ENCODE measurements at regions not wholly inside any gene's neighbourhood (a gene's known extent, or its start where the extent isn't known, plus 50 kb on each side); places are given as distances from the start of the nearest gene placed in this dataset.
"Not testable (repeated sequence)": the region's sequence is repeated elsewhere in the genome, so short reads cannot be mapped to it uniquely, and the experiment has no call there.

DNA sequence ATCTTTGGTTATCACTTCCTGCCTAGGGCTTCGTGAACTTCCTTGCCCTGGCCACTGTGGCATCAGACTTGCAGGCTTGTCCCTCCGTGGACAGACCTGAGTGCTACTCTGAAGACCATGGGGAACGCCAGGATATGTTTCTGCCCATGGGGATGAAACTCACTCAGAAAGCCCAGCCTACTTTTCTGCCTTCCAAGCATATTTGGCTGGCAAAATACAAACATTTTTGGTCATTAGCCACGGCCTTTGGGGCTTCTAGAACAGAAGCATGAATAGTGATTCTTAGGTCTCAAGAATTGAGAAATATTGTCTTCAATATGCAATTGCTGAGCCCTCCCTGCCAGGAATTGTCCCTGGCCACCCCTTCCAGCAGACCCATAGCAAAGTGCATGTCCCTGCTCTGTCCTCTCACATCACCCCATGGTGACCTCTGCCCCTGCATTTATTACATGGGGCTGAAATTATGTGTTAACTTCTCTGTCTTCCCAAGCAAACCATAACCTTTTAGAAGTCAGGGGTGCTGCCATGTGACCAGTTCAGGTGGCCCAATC lies 152.4 kb downstream of the OSR1 start:
- DNase-seq = no peak

DNA sequence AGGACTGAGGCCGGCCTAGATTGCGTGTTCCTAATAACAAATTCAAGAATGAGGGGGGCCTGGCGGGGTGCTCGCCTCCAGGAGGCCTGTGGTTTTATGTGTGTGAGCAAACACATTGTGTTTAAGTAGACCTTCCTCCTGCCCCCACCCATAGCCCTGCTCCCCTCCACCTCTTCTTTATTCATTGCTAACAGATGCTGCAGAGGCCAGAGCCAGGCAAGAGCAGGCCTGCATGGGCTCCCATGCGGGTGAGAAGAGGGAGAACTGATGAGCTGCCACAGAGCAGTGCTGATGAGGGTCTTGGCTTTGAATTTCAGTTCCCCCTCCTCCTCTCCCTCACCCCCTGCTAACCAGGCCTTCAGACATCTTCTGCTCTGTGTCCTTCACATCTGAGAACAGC lies 154.6 kb downstream of the OSR1 start:
- DNase-seq = no peak

DNA sequence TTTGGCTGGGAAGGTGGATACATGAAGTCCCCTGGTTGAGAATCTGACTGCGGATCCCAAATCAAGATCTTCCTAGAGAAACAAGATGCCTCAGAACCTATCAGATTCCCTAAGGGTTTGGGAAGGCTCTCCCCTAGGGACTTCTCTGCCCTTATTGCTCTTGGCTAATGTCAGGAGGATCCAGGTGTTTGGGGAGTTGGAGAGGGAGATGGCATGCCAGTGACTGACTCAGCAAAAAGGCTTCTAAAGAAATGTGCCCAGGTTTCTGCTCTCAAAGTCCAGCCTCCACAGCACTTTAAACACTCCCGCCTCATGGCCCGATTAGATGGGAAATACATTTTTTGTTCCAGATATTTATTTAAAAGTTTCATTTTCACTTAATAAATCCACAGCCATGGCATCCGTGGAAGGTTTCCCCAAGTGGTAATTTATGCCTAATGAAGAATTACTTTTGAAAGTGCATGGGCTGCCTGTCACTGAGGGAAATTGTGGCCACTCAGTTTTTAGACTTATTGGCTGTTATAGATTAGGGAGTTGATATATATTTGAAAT lies 156.4 kb downstream of the OSR1 start:
- no peak for DNase-seq

DNA sequence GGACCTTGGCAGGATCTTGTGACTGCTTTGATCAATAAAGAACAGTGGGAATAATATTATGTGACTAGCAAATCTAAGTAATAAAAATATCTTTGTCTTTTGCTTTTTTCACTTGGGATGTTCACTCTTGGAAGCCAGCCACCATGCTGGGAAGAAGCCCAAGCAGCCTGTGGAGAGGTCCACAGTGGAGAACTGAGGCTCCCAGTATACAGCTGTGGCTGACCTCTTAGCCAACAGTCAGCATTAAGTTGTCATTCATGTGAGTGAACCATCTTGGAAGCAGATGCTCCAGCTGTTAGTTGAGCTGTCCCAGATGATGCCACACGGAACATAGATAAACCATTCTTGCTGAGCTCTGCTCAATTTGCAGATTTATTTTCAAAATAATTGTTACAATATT lies 160.0 kb downstream of the OSR1 start:
- DNase-seq = peak in 6 of 58 donors; percentile 2 to 29 (median 8)

DNA sequence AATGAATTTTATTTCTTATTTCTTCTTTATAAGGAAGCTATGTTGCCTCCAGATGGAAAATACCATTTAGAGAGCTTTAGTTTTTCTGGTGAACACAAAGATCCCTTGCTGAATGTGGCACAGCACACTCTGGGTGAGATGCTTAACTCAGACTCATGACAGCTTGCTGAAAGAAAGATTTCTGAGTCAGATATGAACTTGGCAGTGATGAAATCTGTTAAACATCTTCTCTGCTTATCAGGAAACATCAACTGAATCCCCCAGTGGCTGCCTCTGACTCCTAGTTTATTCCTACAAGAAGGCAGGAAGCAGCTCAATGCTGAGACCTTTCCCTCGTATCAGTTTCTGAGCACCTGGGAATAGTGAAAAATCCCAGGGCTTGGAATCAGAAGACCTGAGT lies 162.8 kb downstream of the OSR1 start:
- DNase-seq = peak in 1 of 58 donors; percentile 16

DNA sequence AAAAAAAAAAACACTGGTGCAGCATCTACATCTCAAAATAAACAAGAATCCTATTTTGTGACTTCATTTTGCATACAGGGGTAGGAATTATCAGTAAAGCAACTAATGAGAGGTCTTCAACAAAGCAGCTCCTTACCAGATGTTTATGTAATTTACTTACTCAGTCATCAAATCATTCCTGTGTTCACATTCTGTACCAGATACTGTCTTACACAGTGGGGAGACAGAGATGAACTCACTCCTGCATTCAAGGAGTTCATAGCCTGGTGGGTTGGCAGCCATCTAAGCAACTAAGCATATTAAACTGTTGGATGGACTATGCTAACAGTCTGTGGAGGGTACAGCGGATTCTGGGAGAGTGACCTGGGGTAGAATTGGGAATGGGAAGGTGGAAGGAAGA lies 169.0 kb downstream of the OSR1 start:
- no peak for DNase-seq

DNA sequence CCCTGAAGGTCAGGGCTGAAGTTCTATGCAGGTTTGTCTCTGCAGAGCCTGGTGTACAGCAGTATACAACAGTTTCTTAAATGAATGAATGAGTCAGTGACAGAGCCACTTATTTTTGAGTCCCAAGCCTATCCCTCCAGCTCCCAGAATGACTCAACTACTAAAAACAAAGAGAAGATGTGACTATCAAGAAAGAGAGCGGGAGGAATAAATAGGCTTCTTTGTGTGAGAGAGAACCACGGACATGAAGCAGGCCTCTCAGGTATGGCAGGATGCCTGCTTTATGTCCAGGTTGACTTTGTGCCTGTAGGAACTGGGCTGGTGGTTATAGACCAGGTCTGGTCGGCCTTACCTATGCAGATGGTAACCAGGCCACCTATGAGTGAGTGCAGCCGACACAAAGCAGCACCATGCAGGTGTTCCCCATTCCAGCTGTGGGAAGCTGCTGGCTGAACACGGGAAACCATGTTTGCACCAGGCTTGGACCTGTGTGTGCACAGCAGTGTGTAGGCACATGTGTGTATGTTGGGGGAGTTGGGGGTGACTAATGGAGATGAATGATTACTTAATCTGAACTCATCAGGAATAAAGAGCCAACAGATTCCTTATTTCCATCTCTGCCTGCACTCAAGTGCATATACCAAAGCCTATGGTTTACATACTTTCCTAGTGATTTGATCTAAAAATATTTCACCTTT lies 171.0 kb downstream of the OSR1 start:
- DNase-seq = no peak

DNA sequence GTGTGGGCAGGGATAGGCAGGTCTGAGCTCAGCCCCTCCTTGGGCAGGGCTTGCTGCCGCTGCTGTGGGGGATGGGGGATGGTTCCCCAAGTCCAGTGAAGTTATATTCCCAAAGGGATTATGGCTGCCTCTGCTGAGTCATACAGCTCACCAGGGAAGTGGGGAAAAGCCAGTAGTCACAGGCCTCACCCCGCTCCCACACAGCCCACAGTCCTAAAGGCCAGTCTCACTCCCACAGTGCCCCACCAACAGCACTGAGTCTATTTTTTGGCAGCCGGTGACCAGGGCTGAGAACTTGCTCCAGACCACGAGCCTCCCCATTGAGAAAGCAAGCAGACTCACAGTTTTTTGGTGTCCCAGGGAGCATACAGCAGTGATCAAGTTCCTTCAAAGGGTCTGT lies 173.3 kb downstream of the OSR1 start:
- DNase-seq = no peak

DNA sequence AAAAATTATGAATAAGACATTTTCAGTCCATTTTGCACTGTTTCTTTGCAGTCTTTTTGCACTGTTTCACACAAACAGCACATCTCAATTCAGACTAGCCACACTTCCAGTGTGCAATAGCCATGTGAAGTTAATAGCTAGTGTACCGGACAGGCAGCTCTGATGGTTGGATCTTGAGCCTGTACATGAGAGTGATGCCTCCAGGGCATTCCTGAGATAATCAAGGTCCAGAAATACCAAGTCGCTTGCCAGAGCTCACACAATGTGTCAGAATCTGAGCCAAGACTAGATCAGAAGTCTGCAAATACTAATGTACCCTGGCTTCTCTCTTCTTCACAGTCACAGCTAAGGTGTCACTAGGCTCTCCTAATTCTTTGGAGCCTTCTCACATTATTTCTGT lies 180.2 kb downstream of the OSR1 start:
- no peak for DNase-seq

DNA sequence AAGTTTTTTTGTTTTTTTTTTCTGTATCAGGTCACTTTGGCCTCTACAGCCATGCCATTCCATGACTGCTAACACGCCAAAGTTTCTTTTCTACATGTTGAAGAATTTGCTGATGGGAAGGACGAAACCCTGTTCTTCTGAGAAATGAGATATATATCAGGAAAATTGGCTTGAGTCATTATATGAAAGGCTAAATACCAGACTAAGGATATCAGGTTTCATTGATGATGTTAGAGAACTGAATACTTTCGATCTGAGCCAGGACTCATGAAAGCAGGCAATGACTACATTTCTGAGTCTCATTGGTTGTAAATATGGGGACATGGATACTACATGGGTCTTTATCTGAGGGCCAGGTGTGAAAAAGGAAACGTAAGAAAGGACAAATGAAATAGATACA lies 181.4 kb downstream of the OSR1 start:
- no peak for DNase-seq

DNA sequence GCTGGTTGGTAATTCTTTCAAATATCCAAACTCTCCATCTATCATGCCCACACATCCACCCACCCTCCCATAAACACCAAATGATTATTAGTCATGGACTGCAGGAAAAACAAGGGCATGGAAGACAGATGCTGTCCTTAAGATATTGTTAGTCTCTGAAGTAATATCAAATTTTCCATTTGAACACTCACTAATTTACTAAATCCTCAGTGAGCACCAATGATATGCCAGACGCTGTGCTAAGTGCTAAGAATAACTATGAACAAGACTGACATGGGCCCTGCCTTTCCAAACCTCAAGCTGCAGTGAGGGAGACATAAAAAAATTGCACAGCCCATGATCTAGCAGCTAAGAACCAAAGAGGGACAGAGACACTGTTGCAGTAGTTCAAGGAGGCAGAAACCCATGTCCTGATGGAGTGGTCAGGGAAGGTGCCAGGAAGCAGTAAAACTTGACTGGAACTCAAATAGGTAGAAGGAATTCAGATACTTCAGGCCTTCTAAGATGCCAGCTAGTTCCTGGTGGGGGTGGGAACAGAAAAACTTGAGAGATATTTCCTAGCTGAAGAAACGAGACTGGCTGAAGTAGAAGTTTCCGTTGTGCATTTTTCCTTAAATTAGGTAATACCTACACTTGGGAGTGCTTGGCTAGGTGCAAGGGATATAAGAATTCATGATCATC lies 182.1 kb downstream of the OSR1 start:
- DNase-seq = no peak

DNA sequence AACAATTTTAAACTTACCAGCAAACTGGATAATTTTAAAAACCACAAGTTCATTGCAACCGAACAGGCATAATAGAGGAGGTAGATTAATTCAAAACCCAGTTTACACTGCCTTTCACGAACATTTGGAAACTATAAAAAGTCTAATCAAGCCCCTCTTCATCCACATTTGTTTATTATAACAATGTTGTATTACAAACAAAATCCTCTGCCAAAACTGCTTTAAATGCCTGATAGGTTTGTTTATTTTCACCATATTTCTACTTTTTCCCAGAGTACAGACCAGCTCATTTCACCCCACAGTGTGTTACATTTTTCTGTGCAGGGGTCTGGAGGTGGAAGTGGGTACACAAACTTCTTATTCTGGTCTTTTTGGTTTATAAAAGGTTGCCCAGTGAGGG lies 184.2 kb downstream of the OSR1 start:
- DNase-seq = no peak

DNA sequence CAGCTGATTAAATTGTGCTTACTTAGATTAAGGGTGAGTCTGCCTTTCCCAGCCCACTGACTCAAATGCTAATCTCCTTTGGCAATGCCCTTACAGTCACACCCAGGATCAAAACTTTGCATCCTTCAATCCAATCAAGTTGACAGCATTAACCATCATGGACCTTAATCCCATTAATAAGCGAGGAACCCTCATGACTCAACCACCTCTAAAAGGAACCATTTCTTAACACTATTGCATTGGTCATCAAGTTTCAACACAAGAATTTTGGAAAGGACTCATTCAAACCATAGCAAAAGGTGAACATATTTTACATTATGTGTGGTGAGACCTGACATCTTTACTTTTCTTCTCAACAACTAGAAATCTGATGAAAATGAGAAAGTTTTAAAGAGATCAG lies 187.0 kb downstream of the OSR1 start:
- no peak for DNase-seq

DNA sequence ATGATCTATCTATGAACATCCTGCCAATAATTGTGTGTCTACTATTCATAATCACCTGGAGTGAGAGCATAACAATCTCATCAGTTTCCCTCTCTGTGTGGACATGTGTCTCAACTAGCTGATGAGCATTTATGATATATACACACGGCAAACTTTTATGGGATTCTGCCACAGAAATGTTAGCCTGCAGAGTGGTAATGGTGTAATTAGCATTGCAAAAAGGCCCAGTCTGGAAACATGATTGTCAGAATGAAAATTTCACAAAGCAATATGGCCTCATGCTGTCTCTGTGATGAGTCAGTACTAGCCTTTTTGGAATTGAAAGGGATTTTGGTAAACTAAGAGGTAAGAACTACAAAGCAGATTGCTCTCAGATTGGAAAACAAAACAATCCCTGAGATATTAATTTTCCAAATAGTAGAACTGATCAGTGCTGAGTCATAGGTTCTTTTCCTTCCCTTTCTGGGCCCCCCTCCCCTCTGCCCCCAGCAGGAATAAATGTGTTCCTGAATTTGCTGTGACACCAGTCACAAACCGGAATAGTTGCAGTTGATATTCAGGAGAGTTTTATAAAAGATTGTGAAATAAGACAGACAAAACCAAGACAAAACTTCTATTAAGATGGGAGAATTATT lies 189.2 kb downstream of the OSR1 start:
- DNase-seq = no peak

DNA sequence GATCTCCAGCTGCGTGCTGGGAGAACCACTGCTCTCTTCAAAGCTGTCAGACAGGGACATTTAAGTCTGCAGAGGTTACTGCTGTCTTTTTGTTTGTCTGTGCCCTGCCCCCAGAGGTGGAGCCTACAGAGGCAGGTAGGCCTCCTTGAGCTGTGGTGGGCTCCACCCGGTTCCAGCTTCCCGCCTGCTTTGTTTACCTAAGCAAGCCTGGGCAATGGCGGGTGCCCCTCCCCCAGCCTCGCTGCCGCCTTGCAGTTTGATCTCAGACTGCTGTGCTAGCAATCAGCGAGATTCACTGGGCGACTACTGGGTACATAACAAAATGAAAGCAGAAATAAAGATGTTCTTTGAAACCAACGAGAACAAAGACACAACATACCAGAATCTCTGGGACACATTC lies 194.3 kb downstream of the OSR1 start:
- DNase-seq = not testable (repeated sequence)

DNA sequence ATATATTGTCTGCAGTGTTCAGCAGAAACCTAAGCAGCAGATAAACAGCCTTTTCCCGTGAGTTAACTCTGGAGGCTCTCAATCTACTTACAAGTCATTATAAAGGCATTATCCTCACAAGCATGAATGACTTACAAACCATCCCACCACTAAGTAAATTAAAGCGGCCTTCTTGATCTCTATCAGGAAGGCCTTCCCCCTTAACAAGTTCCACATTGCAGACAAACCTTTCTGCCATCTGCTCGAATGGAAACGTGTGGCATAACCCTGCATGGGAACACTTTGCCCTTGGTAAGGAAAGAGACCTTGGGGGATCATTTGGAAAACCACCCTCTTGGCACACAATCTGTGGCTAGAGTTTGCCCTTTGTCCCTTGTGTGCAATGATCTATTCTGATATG lies 199.5 kb downstream of the OSR1 start:
- no peak for DNase-seq

DNA sequence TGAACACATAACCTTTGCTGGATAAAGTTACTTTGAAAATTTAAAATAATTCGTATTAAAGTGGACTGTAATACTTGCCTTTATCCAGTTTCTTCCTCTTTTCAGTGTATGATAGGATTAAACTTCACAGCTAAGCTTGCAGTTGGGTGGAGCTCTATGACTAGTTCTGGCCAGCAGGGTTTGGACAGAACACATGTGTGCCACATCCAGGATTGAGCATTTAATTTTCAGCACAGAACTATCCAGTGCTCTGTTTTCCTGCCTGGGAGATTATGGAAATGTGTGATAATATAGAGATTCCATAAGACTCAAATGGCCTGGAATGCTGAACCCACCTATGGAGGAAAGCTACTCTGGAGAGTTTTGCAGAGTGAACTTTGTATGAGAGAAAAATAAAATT lies 200.2 kb downstream of the OSR1 start:
- no peak for DNase-seq

DNA sequence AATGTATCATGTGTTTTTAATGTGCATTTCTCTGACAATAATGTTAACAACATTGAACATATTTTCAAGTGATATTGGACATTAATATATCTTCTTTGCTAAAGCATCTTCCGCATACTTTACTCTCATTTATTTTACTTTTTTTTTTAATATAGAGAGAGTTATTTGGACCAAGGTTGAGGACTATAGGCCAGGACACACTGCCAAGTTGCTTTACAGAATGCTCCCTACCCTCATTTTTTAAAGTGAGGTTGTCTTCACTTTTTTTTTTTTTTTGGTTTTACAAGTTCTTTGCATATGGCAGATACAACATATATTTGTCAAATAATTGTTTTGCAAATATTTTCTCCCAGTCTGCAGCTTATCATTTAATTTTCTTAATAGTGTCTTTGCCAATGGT lies 201.8 kb downstream of the OSR1 start:
- DNase-seq = no peak

DNA sequence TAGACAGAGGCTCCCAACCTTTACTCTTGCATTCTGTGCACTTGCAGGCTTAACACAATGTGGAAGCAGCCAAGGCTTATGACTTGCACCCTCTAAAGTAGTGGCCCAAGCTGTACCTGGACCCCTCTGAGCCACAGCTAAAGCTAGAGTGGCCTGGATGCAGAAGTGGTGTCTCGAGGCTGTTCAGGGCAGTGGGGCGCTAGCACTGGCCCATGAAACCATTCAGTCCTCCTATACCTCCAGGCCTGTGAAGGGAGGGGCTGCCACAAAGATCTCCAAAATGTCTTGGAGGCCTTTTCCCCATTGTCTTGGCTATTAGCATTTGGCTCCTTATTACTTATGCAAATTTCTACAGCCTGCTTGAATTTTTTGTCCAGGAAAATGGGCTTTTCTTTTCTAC lies 207.7 kb downstream of the OSR1 start:
- DNase-seq = no peak

DNA sequence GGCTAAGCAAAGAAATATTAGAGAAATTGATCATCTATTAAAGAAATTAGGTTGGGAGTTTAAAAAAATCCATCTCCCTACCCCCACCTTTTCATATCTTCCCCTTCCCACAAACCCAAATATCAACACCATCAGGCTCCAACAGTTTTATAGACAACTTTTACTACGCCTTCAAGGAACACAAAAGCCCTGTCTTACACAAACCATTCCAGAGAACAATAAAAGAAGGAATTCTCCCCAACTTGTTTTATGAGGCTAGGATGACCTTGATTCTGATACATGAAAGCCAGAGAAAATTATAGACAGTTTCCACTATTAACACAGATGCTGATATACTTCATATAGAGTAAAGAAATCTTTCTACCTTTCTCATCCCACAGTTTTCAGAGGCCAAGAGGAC lies 211.6 kb downstream of the OSR1 start:
- no peak for DNase-seq

DNA sequence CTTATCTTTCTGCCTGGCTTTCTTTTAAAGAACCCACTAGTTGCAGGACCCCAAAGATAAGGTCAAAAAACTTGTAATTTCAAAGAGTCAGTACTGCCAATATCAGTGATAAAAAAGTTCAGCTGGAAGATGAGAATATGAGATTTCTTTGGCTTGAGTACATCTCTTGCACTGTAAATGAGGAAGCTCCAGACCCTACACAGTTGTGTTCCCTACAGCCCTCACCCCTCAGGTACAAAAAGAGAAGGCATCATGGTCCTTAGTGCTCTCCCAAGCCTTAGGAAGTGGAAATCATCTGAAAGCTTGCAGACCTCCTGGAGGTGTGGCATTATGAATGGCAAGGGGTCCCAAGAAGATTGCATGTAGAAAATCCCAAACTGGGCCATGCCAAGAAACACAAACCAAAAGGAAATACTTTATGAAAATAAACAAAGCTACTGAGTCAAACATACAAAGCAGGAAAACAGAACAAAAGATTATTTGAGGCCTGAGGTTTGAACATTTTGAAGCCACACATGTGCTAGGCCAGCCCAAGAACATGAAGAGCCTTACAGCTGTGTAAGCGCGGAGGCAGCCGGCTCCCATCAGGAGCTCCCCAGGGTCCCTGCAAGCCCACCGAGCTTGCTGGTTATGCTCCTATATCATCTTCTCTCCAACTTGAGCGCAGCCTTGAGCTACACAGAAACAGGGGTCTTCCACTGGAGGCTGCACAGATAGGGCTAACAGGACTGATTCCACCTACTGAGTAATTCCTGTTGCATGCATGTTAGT lies 217.0 kb downstream of the OSR1 start:
- DNase-seq = no peak
